ENCODE measurements at regions not wholly inside any gene's neighbourhood (a gene's known extent, or its start where the extent isn't known, plus 50 kb on each side); places are given as distances from the start of the nearest gene placed in this dataset.

DNA sequence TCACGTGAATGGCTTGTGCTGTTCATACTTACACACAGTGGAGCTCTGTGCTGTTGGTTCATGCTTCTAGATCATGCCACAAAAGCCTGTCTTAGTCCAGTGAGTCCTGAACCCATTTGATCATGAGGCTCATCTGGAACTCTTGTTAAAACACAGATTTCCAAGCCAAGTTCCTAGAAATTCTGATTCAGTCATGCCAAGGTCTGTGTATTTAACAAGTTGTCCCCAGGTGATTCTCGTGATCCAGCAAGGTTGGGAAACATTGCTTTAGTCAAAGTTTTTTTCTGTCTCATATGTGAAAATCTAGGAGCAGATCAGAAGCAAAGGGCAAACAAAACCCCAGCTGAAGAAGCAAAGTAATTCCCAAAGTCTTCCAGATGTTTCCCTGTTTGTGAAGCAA lies 112.5 kb upstream of the GAS1 start:
- TF ChIP-seq, protein P1, sequence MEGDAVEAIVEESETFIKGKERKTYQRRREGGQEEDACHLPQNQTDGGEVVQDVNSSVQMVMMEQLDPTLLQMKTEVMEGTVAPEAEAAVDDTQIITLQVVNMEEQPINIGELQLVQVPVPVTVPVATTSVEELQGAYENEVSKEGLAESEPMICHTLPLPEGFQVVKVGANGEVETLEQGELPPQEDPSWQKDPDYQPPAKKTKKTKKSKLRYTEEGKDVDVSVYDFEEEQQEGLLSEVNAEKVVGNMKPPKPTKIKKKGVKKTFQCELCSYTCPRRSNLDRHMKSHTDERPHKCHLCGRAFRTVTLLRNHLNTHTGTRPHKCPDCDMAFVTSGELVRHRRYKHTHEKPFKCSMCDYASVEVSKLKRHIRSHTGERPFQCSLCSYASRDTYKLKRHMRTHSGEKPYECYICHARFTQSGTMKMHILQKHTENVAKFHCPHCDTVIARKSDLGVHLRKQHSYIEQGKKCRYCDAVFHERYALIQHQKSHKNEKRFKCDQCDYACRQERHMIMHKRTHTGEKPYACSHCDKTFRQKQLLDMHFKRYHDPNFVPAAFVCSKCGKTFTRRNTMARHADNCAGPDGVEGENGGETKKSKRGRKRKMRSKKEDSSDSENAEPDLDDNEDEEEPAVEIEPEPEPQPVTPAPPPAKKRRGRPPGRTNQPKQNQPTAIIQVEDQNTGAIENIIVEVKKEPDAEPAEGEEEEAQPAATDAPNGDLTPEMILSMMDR (conservative IDR thresholded peaks at IDR 0.05) = no peak
- no peak for TF ChIP-seq EZH2 (IDR thresholded peaks at IDR 0.05; ENCODE audit: low read depth)
